K562 (cell line): ENCODE measurements at regions not wholly inside any gene's neighbourhood (a gene's known extent, or its start where the extent isn't known, plus 50 kb on each side); places are given as distances from the start of the nearest gene placed in this dataset.

Experiments
- MIER1 ChIP-seq: fragments of 450-650 bp; IDR thresholded peaks from 2 replicates; pipeline ENCODE4 v1.6.1; 2016; ENCODE audit warnings: antibody characterized with exemption, mild to moderate bottlenecking, low read depth
- PTTG1 ChIP-seq: fragments of 450-650 bp; IDR thresholded peaks from 2 replicates; pipeline ENCODE4 v1.6.1; 2016; ENCODE audit warnings: low read depth, mild to moderate bottlenecking, missing genetic modification characterization, missing compliant biosample characterization
- RREB1 ChIP-seq: fragments of 250-450 bp; sonication (Bioruptor Pico); IDR thresholded peaks from 2 replicates; pipeline ENCODE4 v1.4.0; 2020
- SAP30 ChIP-seq: fragments of 200-600 bp; sonication (generic); IDR thresholded peaks from 2 replicates; pipeline ENCODE4 v1.6.1; 2012; ENCODE audit warnings: borderline replicate concordance, low read depth, mild to moderate bottlenecking, moderate library complexity, low read length, control low read depth, inconsistent platforms; ENCODE audit not compliant: insufficient read depth, poor library complexity, severe bottlenecking
- SLC30A9 ChIP-seq: fragments of 250-450 bp; sonication (Bioruptor Pico); IDR thresholded peaks from 2 replicates; pipeline ENCODE4 v1.8.0; 2022; ENCODE audit warnings: mild to moderate bottlenecking, moderate library complexity
- SMARCB1 ChIP-seq: IDR thresholded peaks from 2 replicates; pipeline ENCODE4 v1.6.1; 2011; ENCODE audit warnings: improper control_type of control experiment, low read depth; ENCODE audit not compliant: insufficient read length
- TAF7 ChIP-seq: fragments of 450-650 bp; IDR thresholded peaks from 2 replicates; pipeline ENCODE4 v1.6.1; 2016; ENCODE audit warnings: missing genetic modification characterization, missing compliant biosample characterization
- ZNF134 ChIP-seq: fragments of 250-450 bp; sonication (Bioruptor Pico); conservative IDR thresholded peaks from 2 replicates; pipeline ENCODE4 v1.4.0; 2020
- ZNF224 ChIP-seq: sonication (generic); formaldehyde crosslinking; IDR thresholded peaks from 2 replicates; pipeline ENCODE4 v1.8.0; 2022; ENCODE audit warnings: mild to moderate bottlenecking, missing genetic modification reagents
- ZNF384 ChIP-seq: IDR thresholded peaks from 2 replicates; pipeline ENCODE4 v1.6.1; 2012; ENCODE audit warnings: low read depth, low read length, improper control_type of control experiment

DNA sequence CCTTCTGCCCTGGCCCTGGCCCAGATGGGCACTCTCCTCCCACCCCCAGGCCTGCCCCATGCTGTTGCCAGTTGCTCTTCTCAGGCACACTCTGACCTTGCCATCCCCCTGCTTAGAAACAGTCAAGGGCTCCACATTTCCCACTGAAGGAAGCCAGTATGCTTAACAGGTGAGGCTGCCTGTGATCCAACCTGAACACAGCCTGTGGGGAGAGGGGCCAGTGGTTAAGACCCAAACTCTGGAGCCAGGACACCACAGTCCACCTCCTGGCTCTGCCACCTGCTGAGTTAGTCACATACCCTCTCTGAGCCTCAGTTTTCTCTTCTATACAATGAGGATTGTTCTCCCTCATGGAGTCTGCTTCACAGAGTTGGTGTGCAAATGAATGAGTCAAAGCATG is 526.9 kb downstream of the MATN1 start (continued):
- TF ChIP-seq MIER1 (no peak), SLC30A9 (no peak), TAF7 (no peak), SAP30 (no peak), ZNF224 (CRISPR knock-in tag) (no peak), RREB1 (no peak), ZNF384 (no peak), PTTG1 (no peak), ZNF134 (CRISPR knock-in tag) (no peak), SMARCB1 (no peak)
